Activated CD4-positive, alpha-beta memory T cell treated with anti-CD3 and anti-CD28 coated beads, Interleukin-2, amount 10 ng/mL, durations not matched to agents 7 days and 5 days (primary cell): ENCODE measurements at regions not wholly inside any gene's neighbourhood (a gene's known extent, or its start where the extent isn't known, plus 50 kb on each side); places are given as distances from the start of the nearest gene placed in this dataset.

Source experiments
- CTCF ChIA-PET: fragments of 350-600 bp; sonication (Branson Sonifier 250); formaldehyde crosslinking; loops from one replicate; lab custom pipeline; 2021; ENCODE audit warnings: antibody characterized with exemption, inconsistent platforms; lab: Charles Lee
- POLR2A ChIA-PET: fragments of 350-600 bp; sonication (Branson Sonifier 250); formaldehyde crosslinking; loops from one replicate; lab custom pipeline; 2021; ENCODE audit warnings: antibody characterized with exemption; lab: Charles Lee
- DNase-seq: peaks from one replicate; pipeline ENCODE4 v3.0.0-alpha.2; 2020
- H3K27ac Mint-ChIP-seq: one replicate; pipeline ENCODE4 v1.8.0; 2021; ENCODE audit warnings: mild to moderate bottlenecking, mixed read lengths
- H3K27me3 Mint-ChIP-seq: one replicate; pipeline ENCODE4 v1.8.0; 2021; ENCODE audit warnings: mixed read lengths
- H3K36me3 Mint-ChIP-seq: one replicate; pipeline ENCODE4 v1.8.0; 2021; ENCODE audit warnings: low read depth, mixed read lengths
- H3K4me1 Mint-ChIP-seq: one replicate; pipeline ENCODE4 v1.8.0; 2021; ENCODE audit warnings: mixed read lengths
- H3K4me3 Mint-ChIP-seq: one replicate; pipeline ENCODE4 v1.8.0; 2021; ENCODE audit warnings: mild to moderate bottlenecking, mixed read lengths
- H3K9me3 Mint-ChIP-seq: one replicate; pipeline ENCODE4 v1.8.0; 2021; ENCODE audit warnings: mixed read lengths

- Mint-ChIP-seq H3K4me3 (no peak overlapping the region), H3K4me1 (no peaks in the 10 kb centered on the region), H3K27me3 (no peaks in the 10 kb centered on the region), H3K36me3 (no peaks in the 10 kb centered on the region), H3K27ac (no peak overlapping the region), H3K9me3 (peaks cover 3% of the 10 kb centered on the region)
- POLR2A ChIA-PET, result no interaction called here
- DNase-seq, result no peak
- CTCF ChIA-PET, result no interaction called here
These were observed 672.9 kb upstream of the GRAMD2B start for GRCh38 chr5:125750147-125750860.

GRCh38 chr5:125750861-125751186 is 672.4 kb upstream of the GRAMD2B start:
- Mint-ChIP-seq H3K36me3 (no peaks in the 10 kb centered on the region), H3K27me3 (no peaks in the 10 kb centered on the region), H3K27ac (no peak overlapping the region), H3K4me1 (no peaks in the 10 kb centered on the region), H3K4me3 (no peak overlapping the region), H3K9me3 (peaks cover 3% of the 10 kb centered on the region)
- ChIA-PET POLR2A (no interaction called here), CTCF (no interaction called here)
- DNase-seq, result no peak

- POLR2A ChIA-PET, result no interaction called here
- H3K27ac Mint-ChIP-seq, result no peak overlapping the region
- no peaks in the 10 kb centered on the region for H3K27me3 Mint-ChIP-seq
- H3K9me3 Mint-ChIP-seq, result peaks cover 16% of the 10 kb centered on the region
- no peak for DNase-seq
- H3K36me3 Mint-ChIP-seq, result no peaks in the 10 kb centered on the region
- H3K4me1 Mint-ChIP-seq, result no peaks in the 10 kb centered on the region
- CTCF ChIA-PET, result no interaction called here
- no peak overlapping the region for H3K4me3 Mint-ChIP-seq
These were observed 666.8 kb upstream of the GRAMD2B start for GRCh38 chr5:125756456-125756855.

GRCh38 chr5:125766706-125767105 is 656.5 kb upstream of the GRAMD2B start:
- peaks cover 11% of the 10 kb centered on the region for H3K9me3 Mint-ChIP-seq
- H3K4me3 Mint-ChIP-seq, result no peak overlapping the region
- H3K36me3 Mint-ChIP-seq, result no peaks in the 10 kb centered on the region
- DNase-seq, result no peak
- CTCF ChIA-PET, result no interaction called here
- POLR2A ChIA-PET, result no interaction called here
- H3K27ac Mint-ChIP-seq, result no peak overlapping the region
- no peaks in the 10 kb centered on the region for H3K4me1 Mint-ChIP-seq
- H3K27me3 Mint-ChIP-seq, result no peaks in the 10 kb centered on the region

- no peak for DNase-seq
- no peaks in the 10 kb centered on the region for H3K4me1 Mint-ChIP-seq
- CTCF ChIA-PET, result no interaction called here
- H3K27ac Mint-ChIP-seq, result no peak overlapping the region
- H3K36me3 Mint-ChIP-seq, result no peaks in the 10 kb centered on the region
- POLR2A ChIA-PET, result no interaction called here
- peaks cover under 1% of the 10 kb centered on the region for H3K9me3 Mint-ChIP-seq
- H3K4me3 Mint-ChIP-seq, result no peak overlapping the region
- no peaks in the 10 kb centered on the region for H3K27me3 Mint-ChIP-seq
These were observed 647.3 kb upstream of the GRAMD2B start for GRCh38 chr5:125775896-125776295.

- ChIA-PET POLR2A (no interaction called here), CTCF (no interaction called here)
These were observed 646.5 kb upstream of the GRAMD2B start for GRCh38 chr5:125776656-125777139.

GRCh38 chr5:125778791-125779190 is 644.4 kb upstream of the GRAMD2B start:
- DNase-seq, result no peak
- Mint-ChIP-seq H3K27me3 (no peaks in the 10 kb centered on the region), H3K36me3 (no peaks in the 10 kb centered on the region), H3K4me1 (no peaks in the 10 kb centered on the region), H3K4me3 (no peak overlapping the region), H3K27ac (no peak overlapping the region), H3K9me3 (no peaks in the 10 kb centered on the region)
- CTCF ChIA-PET, result no interaction called here
- POLR2A ChIA-PET, result no interaction called here

More at GRCh38 chr5:125776656-125777139, 646.5 kb upstream of the GRAMD2B start:
- no peaks in the 10 kb centered on the region for H3K27me3 Mint-ChIP-seq
- DNase-seq, result no peak
- H3K36me3 Mint-ChIP-seq, result no peaks in the 10 kb centered on the region
- no peaks in the 10 kb centered on the region for H3K4me1 Mint-ChIP-seq
- H3K27ac Mint-ChIP-seq, result no peak overlapping the region
- no peak overlapping the region for H3K4me3 Mint-ChIP-seq
- no peaks in the 10 kb centered on the region for H3K9me3 Mint-ChIP-seq

- no peak overlapping the region for H3K27ac Mint-ChIP-seq
- H3K4me1 Mint-ChIP-seq, result no peaks in the 10 kb centered on the region
- peaks cover 3% of the 10 kb centered on the region for H3K9me3 Mint-ChIP-seq
- H3K36me3 Mint-ChIP-seq, result no peaks in the 10 kb centered on the region
- H3K27me3 Mint-ChIP-seq, result no peaks in the 10 kb centered on the region
- ChIA-PET POLR2A (no interaction called here), CTCF (no interaction called here)
- H3K4me3 Mint-ChIP-seq, result no peak overlapping the region
- no peak for DNase-seq
These were observed 637.8 kb upstream of the GRAMD2B start for GRCh38 chr5:125785407-125785806.

- Mint-ChIP-seq H3K4me1 (no peaks in the 10 kb centered on the region), H3K27me3 (no peaks in the 10 kb centered on the region), H3K36me3 (no peaks in the 10 kb centered on the region), H3K4me3 (no peak overlapping the region), H3K27ac (no peak overlapping the region), H3K9me3 (peaks cover 3% of the 10 kb centered on the region)
- POLR2A ChIA-PET, result no interaction called here
- DNase-seq, result no peak
- CTCF ChIA-PET, result no interaction called here
These were observed 637.2 kb upstream of the GRAMD2B start for GRCh38 chr5:125786021-125786420.

- Mint-ChIP-seq H3K4me1 (no peaks in the 10 kb centered on the region), H3K9me3 (peaks cover 14% of the 10 kb centered on the region), H3K27ac (no peak overlapping the region), H3K4me3 (no peak overlapping the region), H3K36me3 (no peaks in the 10 kb centered on the region), H3K27me3 (no peaks in the 10 kb centered on the region)
- ChIA-PET CTCF (no interaction called here), POLR2A (no interaction called here)
- DNase-seq, result no peak
These were observed 629.7 kb upstream of the GRAMD2B start for GRCh38 chr5:125793470-125793869.

GRCh38 chr5:125794922-125795321 is 628.3 kb upstream of the GRAMD2B start:
- DNase-seq, result no peak
- no peaks in the 10 kb centered on the region for H3K4me1 Mint-ChIP-seq
- POLR2A ChIA-PET, result no interaction called here
- CTCF ChIA-PET, result no interaction called here
- H3K4me3 Mint-ChIP-seq, result no peak overlapping the region
- peaks cover 16% of the 10 kb centered on the region for H3K9me3 Mint-ChIP-seq
- no peaks in the 10 kb centered on the region for H3K27me3 Mint-ChIP-seq
- H3K36me3 Mint-ChIP-seq, result no peaks in the 10 kb centered on the region
- H3K27ac Mint-ChIP-seq, result no peak overlapping the region

GRCh38 chr5:125798307-125798706 is 624.9 kb upstream of the GRAMD2B start:
- DNase-seq, result no peak
- CTCF ChIA-PET, result no interaction called here
- Mint-ChIP-seq H3K27me3 (no peaks in the 10 kb centered on the region), H3K9me3 (peaks cover 16% of the 10 kb centered on the region), H3K4me3 (no peak overlapping the region), H3K4me1 (no peaks in the 10 kb centered on the region), H3K27ac (no peak overlapping the region), H3K36me3 (no peaks in the 10 kb centered on the region)
- POLR2A ChIA-PET, result no interaction called here

GRCh38 chr5:125812651-125813050 is 610.6 kb upstream of the GRAMD2B start:
- H3K36me3 Mint-ChIP-seq, result no peaks in the 10 kb centered on the region
- no peaks in the 10 kb centered on the region for H3K4me1 Mint-ChIP-seq
- no peaks in the 10 kb centered on the region for H3K27me3 Mint-ChIP-seq
- ChIA-PET POLR2A (no interaction called here), CTCF (no interaction called here)
- H3K4me3 Mint-ChIP-seq, result no peak overlapping the region
- no peaks in the 10 kb centered on the region for H3K9me3 Mint-ChIP-seq
- no peak overlapping the region for H3K27ac Mint-ChIP-seq
- no peak for DNase-seq

GRCh38 chr5:125813221-125813974 is 609.8 kb upstream of the GRAMD2B start:
- CTCF ChIA-PET, result no interaction called here
- H3K27me3 Mint-ChIP-seq, result no peaks in the 10 kb centered on the region
- H3K4me1 Mint-ChIP-seq, result no peaks in the 10 kb centered on the region
- H3K9me3 Mint-ChIP-seq, result no peaks in the 10 kb centered on the region
- POLR2A ChIA-PET, result no interaction called here
- no peak for DNase-seq
- H3K27ac Mint-ChIP-seq, result no peak overlapping the region
- no peak overlapping the region for H3K4me3 Mint-ChIP-seq
- H3K36me3 Mint-ChIP-seq, result no peaks in the 10 kb centered on the region
